Fibroblast of the aortic adventitia (primary cell): ENCODE measurements at regions not wholly inside any gene's neighbourhood (a gene's known extent, or its start where the extent isn't known, plus 50 kb on each side); places are given as distances from the start of the nearest gene placed in this dataset.

ENCODE experiments used
- DNase-seq: peaks from one replicate; pipeline ENCODE4 v3.0.0-alpha.2; 2010; ENCODE audit warnings: low read depth
- H3K4me3 ChIP-seq: 2 replicates; pipeline ENCODE4 v1.5.1; 2011; ENCODE audit warnings: low read depth, mild to moderate bottlenecking, control low read depth, low read length, moderate library complexity
- TF ChIP-seq, protein P1 (sequence below): IDR thresholded peaks from 2 replicates; pipeline ENCODE4 v1.5.1; 2011; ENCODE audit warnings: mild to moderate bottlenecking, low read length, control low read depth, inconsistent platforms; ENCODE audit not compliant: insufficient read depth

DNA sequence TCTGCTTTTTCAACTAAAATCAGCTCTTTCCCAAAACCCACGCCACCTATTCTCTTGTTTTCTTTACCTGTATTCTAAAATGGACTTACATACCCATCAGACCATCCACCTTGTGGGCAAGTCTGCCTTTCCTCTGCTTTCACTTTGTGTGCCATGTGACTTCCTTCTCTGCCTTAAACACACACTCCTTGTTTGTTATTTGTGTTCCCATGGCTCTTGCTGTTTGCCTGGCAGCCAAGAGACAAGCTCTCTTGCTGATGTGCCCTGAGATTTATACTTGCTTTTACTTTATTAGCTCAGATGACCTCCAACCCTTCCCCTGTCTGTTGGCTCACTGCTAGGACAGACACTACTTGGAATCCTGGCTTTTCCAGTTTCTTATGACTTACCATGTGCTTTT, 309.7 kb upstream of the LRRTM4 start:
- TF ChIP-seq, protein P1, sequence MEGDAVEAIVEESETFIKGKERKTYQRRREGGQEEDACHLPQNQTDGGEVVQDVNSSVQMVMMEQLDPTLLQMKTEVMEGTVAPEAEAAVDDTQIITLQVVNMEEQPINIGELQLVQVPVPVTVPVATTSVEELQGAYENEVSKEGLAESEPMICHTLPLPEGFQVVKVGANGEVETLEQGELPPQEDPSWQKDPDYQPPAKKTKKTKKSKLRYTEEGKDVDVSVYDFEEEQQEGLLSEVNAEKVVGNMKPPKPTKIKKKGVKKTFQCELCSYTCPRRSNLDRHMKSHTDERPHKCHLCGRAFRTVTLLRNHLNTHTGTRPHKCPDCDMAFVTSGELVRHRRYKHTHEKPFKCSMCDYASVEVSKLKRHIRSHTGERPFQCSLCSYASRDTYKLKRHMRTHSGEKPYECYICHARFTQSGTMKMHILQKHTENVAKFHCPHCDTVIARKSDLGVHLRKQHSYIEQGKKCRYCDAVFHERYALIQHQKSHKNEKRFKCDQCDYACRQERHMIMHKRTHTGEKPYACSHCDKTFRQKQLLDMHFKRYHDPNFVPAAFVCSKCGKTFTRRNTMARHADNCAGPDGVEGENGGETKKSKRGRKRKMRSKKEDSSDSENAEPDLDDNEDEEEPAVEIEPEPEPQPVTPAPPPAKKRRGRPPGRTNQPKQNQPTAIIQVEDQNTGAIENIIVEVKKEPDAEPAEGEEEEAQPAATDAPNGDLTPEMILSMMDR, result no peak
- no peak overlapping the region for H3K4me3 ChIP-seq
- DNase-seq, result no peak

DNA sequence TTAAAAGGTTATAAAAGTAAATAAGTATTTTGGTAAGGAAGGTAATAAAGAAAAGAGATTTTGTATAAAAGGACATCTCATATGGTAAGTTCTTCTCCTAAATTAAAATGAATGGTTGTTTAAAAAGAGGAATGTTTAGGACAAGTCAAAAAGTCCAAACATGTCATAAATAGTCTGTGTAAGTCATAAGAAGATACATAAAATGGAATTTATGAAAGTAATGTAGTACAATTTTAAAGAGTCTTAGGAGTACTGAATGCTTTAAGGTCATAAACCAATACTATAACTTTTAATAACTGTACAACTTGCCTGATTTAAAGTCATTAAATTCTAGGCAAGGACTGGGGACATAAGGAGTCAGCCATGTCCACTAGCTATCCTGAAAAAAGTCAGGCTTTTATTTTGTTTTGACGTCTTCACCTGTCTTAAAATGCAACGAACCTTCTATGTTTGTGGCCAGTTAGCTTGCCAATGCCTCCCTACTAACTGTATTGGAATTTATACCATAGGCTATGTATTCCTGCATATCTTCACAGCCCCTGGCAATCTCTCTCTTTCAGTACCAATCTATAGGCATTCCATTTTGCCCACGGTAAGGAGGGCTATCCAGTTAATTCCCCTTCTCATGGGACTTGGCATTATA, 312.3 kb upstream of the LRRTM4 start:
- TF ChIP-seq, protein P1, result no peak
- H3K4me3 ChIP-seq, result no peak overlapping the region
- no peak for DNase-seq

DNA sequence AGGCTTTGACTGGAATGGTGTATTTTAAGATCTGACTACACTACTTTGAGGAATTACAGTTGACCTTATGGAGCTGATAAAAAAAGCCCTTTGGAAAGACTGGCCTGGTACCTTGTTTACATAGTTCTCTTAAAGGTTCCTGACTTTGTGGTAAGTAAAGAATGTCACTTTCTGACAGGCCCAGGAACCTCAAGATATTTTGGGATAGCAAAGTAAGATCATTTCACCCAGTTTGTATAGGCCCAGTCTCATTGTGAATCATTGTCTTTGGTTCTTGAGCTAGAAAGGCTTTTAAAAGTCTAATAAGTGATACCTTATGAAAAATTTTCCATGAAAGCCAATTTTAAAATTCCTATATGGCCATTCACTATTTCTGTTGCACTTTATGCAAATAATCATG, 316.3 kb upstream of the LRRTM4 start:
- DNase-seq, result no peak
- TF ChIP-seq, protein P1, result no peak
- H3K4me3 ChIP-seq, result no peak overlapping the region

DNA sequence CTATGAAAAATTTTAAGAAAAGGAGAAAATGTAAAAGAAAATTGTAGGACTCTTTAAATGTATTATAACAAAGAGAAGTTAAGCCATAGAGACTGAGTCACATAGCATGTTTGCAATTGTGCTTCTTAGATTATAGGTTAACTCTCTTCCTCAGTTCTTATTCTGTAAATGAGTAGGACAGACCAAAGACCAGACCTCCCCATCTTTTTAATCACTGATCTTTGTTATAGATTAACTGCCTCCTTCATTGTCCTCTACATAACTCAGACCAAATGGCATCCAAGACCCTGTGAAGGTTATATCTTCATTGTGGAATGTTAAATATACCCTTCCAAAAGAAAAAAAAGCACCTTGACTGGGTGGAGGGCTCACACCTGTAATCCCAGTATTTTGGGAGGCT, 316.9 kb upstream of the LRRTM4 start:
- TF ChIP-seq, protein P1, result no peak
- no peak for DNase-seq
- H3K4me3 ChIP-seq, result no peak overlapping the region

DNA sequence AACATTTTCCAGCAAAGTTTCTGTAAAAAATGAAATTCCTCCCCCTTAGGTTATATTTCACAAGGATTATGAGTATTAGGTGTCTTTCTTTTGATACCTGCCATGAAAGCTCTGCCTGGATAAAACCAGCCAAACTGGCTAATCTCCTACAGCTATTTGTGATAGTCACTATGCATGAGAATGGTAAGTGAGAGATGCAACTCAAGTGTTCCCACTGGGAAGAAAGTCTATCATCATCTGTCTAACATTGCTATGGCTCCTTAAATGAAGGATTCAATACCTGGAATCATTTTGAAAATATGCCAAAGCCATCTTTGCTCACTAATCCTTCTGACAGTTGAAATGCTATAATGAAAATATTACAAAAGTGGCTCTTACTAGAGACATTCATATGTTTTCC, 339.9 kb upstream of the LRRTM4 start:
- no peak overlapping the region for H3K4me3 ChIP-seq
- DNase-seq, result no peak
- TF ChIP-seq, protein P1, result no peak

DNA sequence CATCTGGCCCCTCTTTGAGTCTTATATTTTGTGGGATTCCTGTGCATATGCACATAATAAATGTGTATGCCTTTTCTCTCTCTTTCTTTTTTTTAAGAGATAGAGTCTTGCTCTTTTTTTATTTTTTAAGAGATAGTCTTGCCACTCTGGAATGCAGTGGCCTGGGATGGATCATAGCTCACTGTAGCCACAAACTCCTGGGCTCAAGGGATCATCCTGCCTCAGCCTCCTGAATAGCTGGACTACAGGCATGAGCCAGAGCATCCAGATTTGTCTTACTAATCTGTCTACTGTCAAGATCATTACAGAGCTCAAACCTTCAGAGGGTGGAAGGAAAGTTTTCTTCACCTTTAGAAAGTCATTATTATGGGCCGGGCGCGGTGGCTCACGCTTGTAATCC, 342.2 kb upstream of the LRRTM4 start:
- TF ChIP-seq, protein P1, result no peak
- H3K4me3 ChIP-seq, result no peak overlapping the region
- no peak for DNase-seq

DNA sequence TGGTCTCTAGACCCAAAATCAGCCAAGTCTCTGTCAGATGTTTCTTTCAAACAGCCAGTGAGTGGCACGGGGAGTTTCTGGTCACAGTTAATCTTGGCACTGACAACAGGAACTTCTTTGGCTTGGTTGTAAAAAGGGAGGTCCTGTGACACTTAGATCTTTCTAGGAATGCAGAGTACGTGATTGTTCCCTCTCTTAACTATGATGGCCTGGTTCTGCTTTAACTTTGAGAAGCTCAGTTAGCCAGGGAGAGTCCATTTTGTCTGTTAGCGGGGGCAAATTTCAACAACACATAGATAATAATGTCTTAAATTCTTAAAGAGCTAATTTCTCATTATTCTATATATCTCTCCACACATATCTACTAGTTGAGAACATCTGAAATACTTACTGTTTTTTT, 344.5 kb upstream of the LRRTM4 start:
- TF ChIP-seq, protein P1, result no peak
- DNase-seq, result no peak
- no peak overlapping the region for H3K4me3 ChIP-seq
